NB4 (cell line): ENCODE measurements at regions not wholly inside any gene's neighbourhood (a gene's known extent, or its start where the extent isn't known, plus 50 kb on each side); places are given as distances from the start of the nearest gene placed in this dataset.

Experiments
- DNase-seq: peaks from one replicate; pipeline ENCODE4 v3.0.0; 2010; ENCODE audit warnings: low read depth
- H3K4me3 ChIP-seq: one replicate; pipeline ENCODE4 v1.5.1; 2011; ENCODE audit warnings: mild to moderate bottlenecking, low read depth, low read length, moderate library complexity
- CTCF ChIP-seq: IDR thresholded peaks from one replicate; pipeline ENCODE4 v1.5.1; 2012; ENCODE audit warnings: low read depth, low read length
- MAX ChIP-seq: IDR thresholded peaks from 2 replicates; pipeline ENCODE4 v1.6.1; 2011; ENCODE audit warnings: low read depth, low read length
- MYC ChIP-seq: IDR thresholded peaks from 2 replicates; pipeline ENCODE4 v1.6.1; 2011; ENCODE audit warnings: low read depth, low read length
- POLR2A ChIP-seq: IDR thresholded peaks from 2 replicates; pipeline ENCODE4 v1.6.1; 2011; ENCODE audit warnings: mild to moderate bottlenecking; ENCODE audit not compliant: insufficient read length; ENCODE audit errors: extremely low read depth

- no peak overlapping the region for H3K4me3 ChIP-seq
- TF ChIP-seq CTCF (no peak), POLR2A (no peak), MYC (no peak), MAX (no peak)
- no peak for DNase-seq
Measured at GRCh38 chr2:21664083-21664482, 540.3 kb downstream of the TDRD15 start.

GRCh38 chr2:21667638-21668037 is 543.9 kb downstream of the TDRD15 start:
- H3K4me3 ChIP-seq: no peak overlapping the region
- no peak for DNase-seq
- TF ChIP-seq MYC (no peak), POLR2A (no peak), CTCF (no peak), MAX (no peak)

- no peak for DNase-seq
- no peak for TF ChIP-seq MAX
- no peak for TF ChIP-seq CTCF
- no peak overlapping the region for H3K4me3 ChIP-seq
Measured at GRCh38 chr2:21668078-21668710, 544.4 kb downstream of the TDRD15 start.

- H3K4me3 ChIP-seq: no peak overlapping the region
- no peak for DNase-seq
- TF ChIP-seq MYC (no peak), POLR2A (no peak), MAX (no peak)
Measured at GRCh38 chr2:21676041-21676440, 552.3 kb downstream of the TDRD15 start.

- no peak for DNase-seq
- TF ChIP-seq CTCF (no peak), POLR2A (no peak), MYC (no peak), MAX (no peak)
- H3K4me3 ChIP-seq: no peak overlapping the region
Measured at GRCh38 chr2:21676676-21677075, 552.9 kb downstream of the TDRD15 start.

GRCh38 chr2:21683838-21684237 is 560.1 kb downstream of the TDRD15 start:
- H3K4me3 ChIP-seq: no peak overlapping the region
- no peak for TF ChIP-seq POLR2A
- no peak for TF ChIP-seq MYC
- TF ChIP-seq CTCF: no peak
- DNase-seq: no peak
